WTC11 (cell line): ENCODE measurements at regions not wholly inside any gene's neighbourhood (a gene's known extent, or its start where the extent isn't known, plus 50 kb on each side); places are given as distances from the start of the nearest gene placed in this dataset.

Experiments
- ATAC-seq: fragments of 200-7000 bp; cut with Tn5 transposase; 2 replicates; pipeline ENCODE4 v1.10.0; 2021; ENCODE audit warnings: mild to moderate bottlenecking, moderate library complexity
- CTCF ChIA-PET: fragments of 300-600 bp; sonication (Branson Sonifier 250); formaldehyde crosslinking; loops from one replicate; lab custom pipeline; 2021; ENCODE audit warnings: antibody characterized with exemption; lab: Charles Lee
- POLR2A ChIA-PET: fragments of 350-600 bp; sonication (Branson Sonifier 250); formaldehyde crosslinking; loops from one replicate; lab custom pipeline; 2021; ENCODE audit warnings: antibody characterized with exemption; lab: Charles Lee
- DNase-seq: peaks from one replicate; pipeline ENCODE4 v3.0.0; 2021; ENCODE audit warnings: low spot score
- H3K27ac Mint-ChIP-seq: 2 replicates; pipeline ENCODE4 v1.8.0; 2021; ENCODE audit warnings: mixed read lengths
- H3K27me3 Mint-ChIP-seq: 2 replicates; pipeline ENCODE4 v1.8.0; 2021; ENCODE audit warnings: low read depth, mild to moderate bottlenecking, moderate library complexity, mixed read lengths
- H3K36me3 Mint-ChIP-seq: 2 replicates; pipeline ENCODE4 v1.8.0; 2021; ENCODE audit warnings: mixed read lengths
- H3K4me1 Mint-ChIP-seq: 2 replicates; pipeline ENCODE4 v1.8.0; 2022; ENCODE audit warnings: mixed read lengths
- H3K4me3 Mint-ChIP-seq: 2 replicates; pipeline ENCODE4 v1.8.0; 2021; ENCODE audit warnings: mild to moderate bottlenecking, moderate library complexity, mixed read lengths
- H3K9me3 Mint-ChIP-seq: 2 replicates; pipeline ENCODE4 v1.8.0; 2021; ENCODE audit warnings: mixed read lengths
- CBFB ChIP-seq: sonication (generic); formaldehyde crosslinking; IDR thresholded peaks from 2 replicates; pipeline ENCODE4 v1.8.1; 2022; ENCODE audit warnings: mild to moderate bottlenecking, low read depth, missing genetic modification reagents
- ETV6 ChIP-seq: sonication (generic); formaldehyde crosslinking; IDR thresholded peaks from 2 replicates; pipeline ENCODE4 v1.8.1; 2022; ENCODE audit warnings: mild to moderate bottlenecking, missing genetic modification reagents
- HMGA2 ChIP-seq: fragments of 250-450 bp; sonication (Bioruptor Pico); IDR thresholded peaks from 2 replicates; pipeline ENCODE4 v1.4.0; 2021; ENCODE audit warnings: mild to moderate bottlenecking, moderate library complexity
- IRF2 ChIP-seq: sonication (generic); formaldehyde crosslinking; IDR thresholded peaks from 2 replicates; pipeline ENCODE4 v1.8.0; 2022; ENCODE audit warnings: low read depth, missing genetic modification reagents, borderline replicate concordance
- JUN ChIP-seq: sonication (generic); formaldehyde crosslinking; IDR thresholded peaks from 2 replicates; pipeline ENCODE4 v1.8.0; 2023; ENCODE audit warnings: mild to moderate bottlenecking, missing genetic modification reagents
- MXD4 ChIP-seq: fragments of 250-450 bp; sonication (Bioruptor Pico); IDR thresholded peaks from 2 replicates; pipeline ENCODE4 v1.8.0; 2021; ENCODE audit warnings: mild to moderate bottlenecking, moderate library complexity, borderline replicate concordance
- MYBL2 ChIP-seq: sonication (generic); formaldehyde crosslinking; IDR thresholded peaks from 2 replicates; pipeline ENCODE4 v1.8.1; 2023; ENCODE audit warnings: mild to moderate bottlenecking, moderate library complexity, missing genetic modification reagents
- NFE2L1 ChIP-seq: sonication (generic); formaldehyde crosslinking; IDR thresholded peaks from 2 replicates; pipeline ENCODE4 v1.8.1; 2023; ENCODE audit warnings: missing genetic modification reagents
- NFYB ChIP-seq: sonication (generic); formaldehyde crosslinking; conservative IDR thresholded peaks from 2 replicates; pipeline ENCODE4 v1.8.0; 2022; ENCODE audit warnings: low read depth, missing genetic modification reagents
- OVOL2 ChIP-seq: fragments of 250-450 bp; sonication (Bioruptor Pico); IDR thresholded peaks from 2 replicates; pipeline ENCODE4 v1.9.0; 2021; ENCODE audit warnings: mild to moderate bottlenecking, borderline replicate concordance
- RORB ChIP-seq: fragments of 250-450 bp; sonication (Bioruptor Pico); IDR thresholded peaks from 2 replicates; pipeline ENCODE4 v1.9.0; 2021; ENCODE audit warnings: mild to moderate bottlenecking
- SMAD4 ChIP-seq: sonication (generic); formaldehyde crosslinking; IDR thresholded peaks from 2 replicates; pipeline ENCODE4 v1.8.0; 2022; ENCODE audit warnings: mild to moderate bottlenecking, missing genetic modification reagents
- SP1 ChIP-seq: sonication (generic); formaldehyde crosslinking; conservative IDR thresholded peaks from 2 replicates; pipeline ENCODE4 v1.8.1; 2022; ENCODE audit warnings: missing genetic modification reagents
- TCF7 ChIP-seq: sonication (generic); formaldehyde crosslinking; IDR thresholded peaks from 2 replicates; pipeline ENCODE4 v1.8.0; 2022; ENCODE audit warnings: mild to moderate bottlenecking, low read depth, missing genetic modification reagents, moderate library complexity
- ZNF416 ChIP-seq: fragments of 250-450 bp; sonication (Bioruptor Pico); IDR thresholded peaks from 2 replicates; pipeline ENCODE4 v1.9.0; 2021; ENCODE audit warnings: mild to moderate bottlenecking, inconsistent platforms
- TF ChIP-seq, protein P1 (sequence below): fragments of 250-450 bp; sonication (Bioruptor Pico); IDR thresholded peaks from 2 replicates; pipeline ENCODE4 v1.9.0; 2021; ENCODE audit warnings: mild to moderate bottlenecking
- TF ChIP-seq, protein P2 (sequence below): sonication (generic); formaldehyde crosslinking; conservative IDR thresholded peaks from 2 replicates; pipeline ENCODE4 v1.8.1; 2022; ENCODE audit warnings: mild to moderate bottlenecking, missing genetic modification reagents
- TF ChIP-seq, protein P3 (sequence below): sonication (generic); formaldehyde crosslinking; IDR thresholded peaks from 2 replicates; pipeline ENCODE4 v1.8.0; 2022; ENCODE audit warnings: missing genetic modification reagents
- TF ChIP-seq, protein P4 (sequence below): sonication (generic); formaldehyde crosslinking; IDR thresholded peaks from 2 replicates; pipeline ENCODE4 v1.8.1; 2023; ENCODE audit warnings: mild to moderate bottlenecking, missing genetic modification reagents
- TF ChIP-seq, protein P5 (sequence below): sonication (generic); formaldehyde crosslinking; IDR thresholded peaks from 2 replicates; pipeline ENCODE4 v1.8.0; 2022; ENCODE audit warnings: mild to moderate bottlenecking, missing genetic modification reagents
- TF ChIP-seq, protein P6 (sequence below): sonication (generic); formaldehyde crosslinking; IDR thresholded peaks from 2 replicates; pipeline ENCODE4 v1.8.0; 2022; ENCODE audit warnings: mild to moderate bottlenecking, missing genetic modification reagents
- TF ChIP-seq, protein P7 (sequence below): sonication (generic); formaldehyde crosslinking; IDR thresholded peaks from 2 replicates; pipeline ENCODE4 v1.8.1; 2022; ENCODE audit warnings: mild to moderate bottlenecking, missing genetic modification reagents, moderate library complexity, borderline replicate concordance

DNA sequence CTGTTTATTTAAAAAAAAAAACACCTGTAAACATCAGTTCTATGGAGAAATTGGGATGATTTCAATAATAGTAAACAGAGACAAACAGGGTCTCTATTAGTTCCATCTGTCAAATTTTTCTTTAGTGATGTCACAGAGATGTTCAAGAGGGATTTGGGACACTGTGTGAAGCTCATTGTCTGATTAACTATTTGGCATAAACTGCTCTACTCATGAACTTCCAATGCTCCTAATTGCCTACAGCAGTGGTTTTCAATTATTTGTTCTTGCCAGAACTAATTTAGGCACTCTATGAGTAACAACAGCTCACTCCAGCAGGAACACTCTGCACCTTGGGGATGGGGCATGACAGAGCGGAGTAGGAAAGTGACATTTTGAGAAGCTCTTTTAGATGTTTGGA, 250.1 kb upstream of the PRKD1 start:
- Mint-ChIP-seq H3K4me3 (no peak overlapping the region), H3K9me3 (no peaks in the 10 kb centered on the region), H3K36me3 (no peaks in the 10 kb centered on the region), H3K27me3 (no peaks in the 10 kb centered on the region), H3K27ac (no peak overlapping the region), H3K4me1 (peaks cover 7% of the 10 kb centered on the region; the same call in 1 of the 2 replicates)
- CTCF ChIA-PET, result interaction anchor here (1.4 to 1.5 kb wide), 2 partner anchors 93 to 106 kb away, joined by 3 to 7 read pairs; no protein-coding TSS in a partner anchor
- POLR2A ChIA-PET, result no interaction called here
- no peak for ATAC-seq
- no peak for DNase-seq
- TF ChIP-seq, protein P1, sequence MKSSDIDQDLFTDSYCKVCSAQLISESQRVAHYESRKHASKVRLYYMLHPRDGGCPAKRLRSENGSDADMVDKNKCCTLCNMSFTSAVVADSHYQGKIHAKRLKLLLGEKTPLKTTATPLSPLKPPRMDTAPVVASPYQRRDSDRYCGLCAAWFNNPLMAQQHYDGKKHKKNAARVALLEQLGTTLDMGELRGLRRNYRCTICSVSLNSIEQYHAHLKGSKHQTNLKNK (CRISPR knock-in tag), result no peak
- no peak for TF ChIP-seq SP1 (CRISPR knock-in tag)
- TF ChIP-seq SMAD4 (CRISPR knock-in tag), result no peak
- TF ChIP-seq JUN, result no peak
- TF ChIP-seq, protein P2, sequence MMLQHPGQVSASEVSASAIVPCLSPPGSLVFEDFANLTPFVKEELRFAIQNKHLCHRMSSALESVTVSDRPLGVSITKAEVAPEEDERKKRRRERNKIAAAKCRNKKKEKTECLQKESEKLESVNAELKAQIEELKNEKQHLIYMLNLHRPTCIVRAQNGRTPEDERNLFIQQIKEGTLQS (CRISPR knock-in tag), result no peak
- no peak for TF ChIP-seq MYBL2 (CRISPR knock-in tag)
- TF ChIP-seq NFE2L1 (CRISPR knock-in tag), result no peak
- TF ChIP-seq RORB (CRISPR knock-in tag), result no peak
- TF ChIP-seq NFYB (CRISPR knock-in tag), result no peak
- TF ChIP-seq, protein P3, sequence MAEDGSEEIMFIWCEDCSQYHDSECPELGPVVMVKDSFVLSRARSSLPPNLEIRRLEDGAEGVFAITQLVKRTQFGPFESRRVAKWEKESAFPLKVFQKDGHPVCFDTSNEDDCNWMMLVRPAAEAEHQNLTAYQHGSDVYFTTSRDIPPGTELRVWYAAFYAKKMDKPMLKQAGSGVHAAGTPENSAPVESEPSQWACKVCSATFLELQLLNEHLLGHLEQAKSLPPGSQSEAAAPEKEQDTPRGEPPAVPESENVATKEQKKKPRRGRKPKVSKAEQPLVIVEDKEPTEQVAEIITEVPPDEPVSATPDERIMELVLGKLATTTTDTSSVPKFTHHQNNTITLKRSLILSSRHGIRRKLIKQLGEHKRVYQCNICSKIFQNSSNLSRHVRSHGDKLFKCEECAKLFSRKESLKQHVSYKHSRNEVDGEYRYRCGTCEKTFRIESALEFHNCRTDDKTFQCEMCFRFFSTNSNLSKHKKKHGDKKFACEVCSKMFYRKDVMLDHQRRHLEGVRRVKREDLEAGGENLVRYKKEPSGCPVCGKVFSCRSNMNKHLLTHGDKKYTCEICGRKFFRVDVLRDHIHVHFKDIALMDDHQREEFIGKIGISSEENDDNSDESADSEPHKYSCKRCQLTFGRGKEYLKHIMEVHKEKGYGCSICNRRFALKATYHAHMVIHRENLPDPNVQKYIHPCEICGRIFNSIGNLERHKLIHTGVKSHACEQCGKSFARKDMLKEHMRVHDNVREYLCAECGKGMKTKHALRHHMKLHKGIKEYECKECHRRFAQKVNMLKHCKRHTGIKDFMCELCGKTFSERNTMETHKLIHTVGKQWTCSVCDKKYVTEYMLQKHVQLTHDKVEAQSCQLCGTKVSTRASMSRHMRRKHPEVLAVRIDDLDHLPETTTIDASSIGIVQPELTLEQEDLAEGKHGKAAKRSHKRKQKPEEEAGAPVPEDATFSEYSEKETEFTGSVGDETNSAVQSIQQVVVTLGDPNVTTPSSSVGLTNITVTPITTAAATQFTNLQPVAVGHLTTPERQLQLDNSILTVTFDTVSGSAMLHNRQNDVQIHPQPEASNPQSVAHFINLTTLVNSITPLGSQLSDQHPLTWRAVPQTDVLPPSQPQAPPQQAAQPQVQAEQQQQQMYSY (CRISPR knock-in tag), result no peak
- TF ChIP-seq ZNF416 (CRISPR knock-in tag), result no peak
- no peak for TF ChIP-seq OVOL2 (CRISPR knock-in tag)

DNA sequence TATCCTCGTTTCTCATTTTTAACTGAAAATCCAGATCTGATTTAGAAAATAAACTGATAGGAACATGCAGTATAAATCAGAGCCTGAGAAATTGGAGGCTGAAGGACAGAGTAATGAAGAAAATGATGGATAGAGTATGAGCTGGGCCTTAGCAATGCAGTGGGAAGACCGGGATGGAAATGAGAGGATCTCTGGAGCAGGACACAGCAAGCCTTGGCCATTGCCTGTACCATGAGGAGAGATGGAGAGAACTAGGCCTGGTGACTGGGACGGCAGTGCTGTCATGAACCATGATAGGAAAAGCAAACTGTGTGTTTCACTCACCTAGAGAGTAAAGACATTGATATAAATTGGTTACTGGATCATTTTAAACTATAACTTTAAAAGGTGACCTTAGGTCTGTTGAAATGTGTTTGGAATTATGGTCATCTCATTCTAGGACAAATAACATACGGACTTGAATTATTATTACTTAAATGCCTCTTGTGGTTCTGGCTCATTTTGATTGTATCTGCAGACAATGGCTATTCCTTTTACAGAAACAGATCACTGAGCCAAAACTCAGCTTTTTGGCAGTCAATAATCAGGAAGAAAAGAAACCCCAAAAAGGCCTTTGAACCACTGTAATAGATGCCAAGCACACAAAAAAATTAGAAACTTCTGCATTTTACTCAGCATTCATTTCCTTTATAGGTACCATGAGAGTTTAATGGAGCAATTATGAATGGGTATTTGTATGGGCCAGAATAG, 251.9 kb upstream of the PRKD1 start:
- DNase-seq, result no peak
- Mint-ChIP-seq H3K36me3 (no peaks in the 10 kb centered on the region), H3K27me3 (no peaks in the 10 kb centered on the region), H3K27ac (no peak overlapping the region), H3K4me3 (no peak overlapping the region), H3K9me3 (no peaks in the 10 kb centered on the region), H3K4me1 (peaks cover 7% of the 10 kb centered on the region; the same call in 1 of the 2 replicates)
- ChIA-PET CTCF (no interaction called here), POLR2A (no interaction called here)
- ATAC-seq, result no peak
- TF ChIP-seq, protein P4, sequence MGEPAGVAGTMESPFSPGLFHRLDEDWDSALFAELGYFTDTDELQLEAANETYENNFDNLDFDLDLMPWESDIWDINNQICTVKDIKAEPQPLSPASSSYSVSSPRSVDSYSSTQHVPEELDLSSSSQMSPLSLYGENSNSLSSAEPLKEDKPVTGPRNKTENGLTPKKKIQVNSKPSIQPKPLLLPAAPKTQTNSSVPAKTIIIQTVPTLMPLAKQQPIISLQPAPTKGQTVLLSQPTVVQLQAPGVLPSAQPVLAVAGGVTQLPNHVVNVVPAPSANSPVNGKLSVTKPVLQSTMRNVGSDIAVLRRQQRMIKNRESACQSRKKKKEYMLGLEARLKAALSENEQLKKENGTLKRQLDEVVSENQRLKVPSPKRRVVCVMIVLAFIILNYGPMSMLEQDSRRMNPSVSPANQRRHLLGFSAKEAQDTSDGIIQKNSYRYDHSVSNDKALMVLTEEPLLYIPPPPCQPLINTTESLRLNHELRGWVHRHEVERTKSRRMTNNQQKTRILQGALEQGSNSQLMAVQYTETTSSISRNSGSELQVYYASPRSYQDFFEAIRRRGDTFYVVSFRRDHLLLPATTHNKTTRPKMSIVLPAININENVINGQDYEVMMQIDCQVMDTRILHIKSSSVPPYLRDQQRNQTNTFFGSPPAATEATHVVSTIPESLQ (CRISPR knock-in tag), result no peak
- TF ChIP-seq OVOL2 (CRISPR knock-in tag), result no peak
- no peak for TF ChIP-seq ETV6
- TF ChIP-seq, protein P5, sequence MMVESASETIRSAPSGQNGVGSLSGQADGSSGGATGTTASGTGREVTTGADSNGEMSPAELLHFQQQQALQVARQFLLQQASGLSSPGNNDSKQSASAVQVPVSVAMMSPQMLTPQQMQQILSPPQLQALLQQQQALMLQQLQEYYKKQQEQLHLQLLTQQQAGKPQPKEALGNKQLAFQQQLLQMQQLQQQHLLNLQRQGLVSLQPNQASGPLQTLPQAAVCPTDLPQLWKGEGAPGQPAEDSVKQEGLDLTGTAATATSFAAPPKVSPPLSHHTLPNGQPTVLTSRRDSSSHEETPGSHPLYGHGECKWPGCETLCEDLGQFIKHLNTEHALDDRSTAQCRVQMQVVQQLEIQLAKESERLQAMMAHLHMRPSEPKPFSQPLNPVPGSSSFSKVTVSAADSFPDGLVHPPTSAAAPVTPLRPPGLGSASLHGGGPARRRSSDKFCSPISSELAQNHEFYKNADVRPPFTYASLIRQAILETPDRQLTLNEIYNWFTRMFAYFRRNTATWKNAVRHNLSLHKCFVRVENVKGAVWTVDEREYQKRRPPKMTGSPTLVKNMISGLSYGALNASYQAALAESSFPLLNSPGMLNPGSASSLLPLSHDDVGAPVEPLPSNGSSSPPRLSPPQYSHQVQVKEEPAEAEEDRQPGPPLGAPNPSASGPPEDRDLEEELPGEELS (CRISPR knock-in tag), result no peak
- no peak for TF ChIP-seq IRF2
- TF ChIP-seq HMGA2 (CRISPR knock-in tag), result no peak
- no peak for TF ChIP-seq TCF7
- TF ChIP-seq, protein P6, sequence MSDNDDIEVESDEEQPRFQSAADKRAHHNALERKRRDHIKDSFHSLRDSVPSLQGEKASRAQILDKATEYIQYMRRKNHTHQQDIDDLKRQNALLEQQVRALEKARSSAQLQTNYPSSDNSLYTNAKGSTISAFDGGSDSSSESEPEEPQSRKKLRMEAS, result no peak
- TF ChIP-seq MXD4, result no peak
- TF ChIP-seq CBFB (CRISPR knock-in tag), result no peak
- TF ChIP-seq, protein P7, sequence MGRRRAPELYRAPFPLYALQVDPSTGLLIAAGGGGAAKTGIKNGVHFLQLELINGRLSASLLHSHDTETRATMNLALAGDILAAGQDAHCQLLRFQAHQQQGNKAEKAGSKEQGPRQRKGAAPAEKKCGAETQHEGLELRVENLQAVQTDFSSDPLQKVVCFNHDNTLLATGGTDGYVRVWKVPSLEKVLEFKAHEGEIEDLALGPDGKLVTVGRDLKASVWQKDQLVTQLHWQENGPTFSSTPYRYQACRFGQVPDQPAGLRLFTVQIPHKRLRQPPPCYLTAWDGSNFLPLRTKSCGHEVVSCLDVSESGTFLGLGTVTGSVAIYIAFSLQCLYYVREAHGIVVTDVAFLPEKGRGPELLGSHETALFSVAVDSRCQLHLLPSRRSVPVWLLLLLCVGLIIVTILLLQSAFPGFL (CRISPR knock-in tag), result no peak
